ENCODE measurements at regions not wholly inside any gene's neighbourhood (a gene's known extent, or its start where the extent isn't known, plus 50 kb on each side); places are given as distances from the start of the nearest gene placed in this dataset.

GRCh38 chr10:27410153-27410552 lies 94.0 kb upstream of the RAB18 start (continued):
- no peak for TF ChIP-seq ATF2 (IDR thresholded peaks at IDR 0.05; ENCODE audit: low read length)

- Histone ChIP-seq H3K27me3 (replicated peaks in 1 of 2; ENCODE audit: control insufficient read depth in 2 of 2, insufficient read depth in 2 of 2, low read length in 1 of 2) (no peaks in the 10 kb centered on the region), H4K20me1 (ENCODE audit: control insufficient read depth, insufficient read depth) (no peaks in the 10 kb centered on the region), H2AFZ (ENCODE audit: control insufficient read depth, low read depth, low read length) (no peak overlapping the region), H3K27ac (ENCODE audit: control insufficient read depth, insufficient read depth) (no peak overlapping the region), H3K36me3 (ENCODE audit: control insufficient read depth in 2 of 2, insufficient read depth in 2 of 2, low read length in 1 of 2) (no peaks in the 10 kb centered on the region), H3K9ac (ENCODE audit: control insufficient read depth, insufficient read depth, low read length) (no peak overlapping the region), H3K4me2 (ENCODE audit: control insufficient read depth, insufficient read depth) (no peak overlapping the region), H3K79me2 (ENCODE audit: control insufficient read depth, insufficient read depth, low read length) (no peaks in the 10 kb centered on the region), H3K9me3 (replicated peaks; ENCODE audit: control insufficient read depth, insufficient read depth, low read length) (no peaks in the 10 kb centered on the region), H3K4me3 (no peak overlapping the region), H3K4me1 (ENCODE audit: control insufficient read depth, insufficient read depth, low read length) (no peaks in the 10 kb centered on the region)
- no TSS peak for BruUV-seq (replicated peaks)
- FAIRE-seq = no peak
- 47% methylated on average over 6 of the region's 6 CpGs for WGBS (ENCODE audit: insufficient coverage, insufficient replicate concordance, low lambda C conversion rate, missing lambda C conversion rate)
- POLR2A ChIA-PET = no interaction called here
- SMC1A ChIA-PET (ENCODE audit: uncharacterized antibody, unreplicated experiment) = interaction anchor here (0.7 kb wide), 1 partner anchor 21 kb away, joined by 3 read pairs; no protein-coding TSS in a partner anchor
- RAD21 ChIA-PET (ENCODE audit: unreplicated experiment) = interaction anchor here (0.7 kb wide), 1 partner anchor 10 kb away, joined by 4 read pairs; no protein-coding TSS in a partner anchor
- no peak for ATAC-seq
- no peak for DNase-seq (ENCODE audit: low read depth, low spot score)
- intact Hi-C loops (cut with micrococcal nuclease; ENCODE audit: unreplicated experiment) (no loop called here), in situ Hi-C loops (cut with MboI) (no loop called here)
- CTCF ChIA-PET = interaction anchor here (1.3 kb wide), 1 partner anchor 10 kb away, joined by 3 read pairs; no protein-coding TSS in a partner anchor
- no peak for TF ChIP-seq HDGF (IDR thresholded peaks at IDR 0.05)
- no peak for TF ChIP-seq CREB1 (IDR thresholded peaks at IDR 0.05; ENCODE audit: low read depth)
- TF ChIP-seq GABPA (IDR thresholded peaks at IDR 0.05; ENCODE audit: low read depth) = no peak
- no peak for TF ChIP-seq SPI1 (IDR thresholded peaks at IDR 0.05; ENCODE audit: borderline replicate concordance, insufficient read depth, low read depth, low read length)
- no peak for TF ChIP-seq GATAD2B (conservative IDR thresholded peaks at IDR 0.05; ENCODE audit: low read depth)
- no peak for TF ChIP-seq RAD21 (IDR thresholded peaks at IDR 0.05; ENCODE audit: insufficient read depth, low read depth, low read length)
- no peak for TF ChIP-seq E2F4 (IDR thresholded peaks at IDR 0.05; ENCODE audit: low read depth, low read length)
- TF ChIP-seq PKNOX1 (IDR thresholded peaks at IDR 0.05) = no peak
- TF ChIP-seq STAT3 (IDR thresholded peaks at IDR 0.05; ENCODE audit: low read depth, low read length) = no peak
- TF ChIP-seq E4F1 (IDR thresholded peaks at IDR 0.05; ENCODE audit: borderline replicate concordance, partially characterized antibody) = no peak
- no peak for TF ChIP-seq ZNF217 (IDR thresholded peaks at IDR 0.05)
- TF ChIP-seq SRF (IDR thresholded peaks at IDR 0.05; ENCODE audit: low read depth in 2 of 2, low read length in 2 of 2) = no peak
Observed at GRCh38 chr10:27407271-27407670, 96.8 kb upstream of the RAB18 start.
